ENCODE measurements at regions not wholly inside any gene's neighbourhood (a gene's known extent, or its start where the extent isn't known, plus 50 kb on each side); places are given as distances from the start of the nearest gene placed in this dataset.

DNA sequence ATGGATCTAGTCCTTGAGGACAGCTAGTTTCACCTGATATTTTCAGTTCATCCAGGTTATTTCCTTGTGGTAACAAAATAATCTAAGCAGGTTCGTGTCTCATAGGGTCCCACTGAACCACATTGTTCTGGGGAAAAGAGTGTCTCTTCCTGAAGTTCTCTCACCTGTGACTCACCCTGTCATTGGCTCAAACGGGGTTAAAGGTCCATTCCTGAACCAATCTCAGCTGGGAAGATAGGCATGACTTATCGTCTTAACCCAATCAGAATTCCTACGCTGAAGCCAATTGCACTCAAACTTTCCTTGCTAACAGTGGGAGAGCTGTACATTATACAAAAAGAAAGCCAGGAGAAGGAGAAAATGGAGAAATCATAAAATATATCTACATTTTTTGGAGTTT, 475.8 kb downstream of the TOX3 start:
- Histone ChIP-seq H3K36me3 (no peaks in the 10 kb centered on the region), H3K27ac (no peak overlapping the region), H3K4me3 (no peak overlapping the region), H3K4me1 (peaks cover 0 to 15% (median 5%) of the 10 kb centered on the region in 4 donors), H3K9me3 (no peaks in the 10 kb centered on the region), H3K27me3 (no peaks in the 10 kb centered on the region)
- DNase-seq, result no peak
- in situ Hi-C loops (cut with MboI; ENCODE audit: low pct_ligation_motif_present in 1 of 4, low pct_unique_long_range_greater_than_20kb in 1 of 4, low sequenced_read_pairs in 3 of 4), result loop anchor here in 3 of 4 donors (25.0 kb wide), 2 partner anchors 841 to 941 kb away; no protein-coding TSS in a partner anchor
- WGBS, 2 donors (ENCODE audit: low coverage in 1 of 2), result 71 to 78% methylated on average over 4 of the region's 4 CpGs
- intact Hi-C loops (cut with DNase I; ENCODE audit: low total_unique reads), result no loop called here
- no peak for TF ChIP-seq CTCF (IDR thresholded peaks at IDR 0.05)
- TF ChIP-seq POLR2AphosphoS5 (IDR thresholded peaks at IDR 0.05), result no peak
- no peak for TF ChIP-seq EP300 (IDR thresholded peaks at IDR 0.05; ENCODE audit: low read depth)
- no peak for TF ChIP-seq POLR2A (IDR thresholded peaks at IDR 0.05)

GRCh38 chr16:52070341-52071057, 476.4 kb downstream of the TOX3 start:
- DNase-seq, result no peak
- no peak overlapping the region for H3K4me3 ChIP-seq
- H3K27ac ChIP-seq, result no peak overlapping the region
- intact Hi-C loops (cut with DNase I; ENCODE audit: low total_unique reads), result no loop called here
- TF ChIP-seq EP300 (IDR thresholded peaks at IDR 0.05; ENCODE audit: low read depth), result no peak
- TF ChIP-seq POLR2A (IDR thresholded peaks at IDR 0.05), result no peak
- TF ChIP-seq CTCF (IDR thresholded peaks at IDR 0.05), result no peak
- TF ChIP-seq POLR2AphosphoS5 (IDR thresholded peaks at IDR 0.05), result no peak
- H3K4me1 ChIP-seq, result peaks cover 0 to 15% (median 5%) of the 10 kb centered on the region in 4 donors
- no peaks in the 10 kb centered on the region for H3K27me3 ChIP-seq
- 68 to 70% methylated on average over 2 of the region's 2 CpGs for WGBS, 2 donors (ENCODE audit: low coverage in 1 of 2)
- H3K36me3 ChIP-seq, result no peaks in the 10 kb centered on the region
- in situ Hi-C loops (cut with MboI; ENCODE audit: low pct_ligation_motif_present in 1 of 4, low pct_unique_long_range_greater_than_20kb in 1 of 4, low sequenced_read_pairs in 3 of 4), result loop anchor here in 3 of 4 donors (25.0 kb wide), 2 partner anchors 842 to 942 kb away; no protein-coding TSS in a partner anchor
- H3K9me3 ChIP-seq, result no peaks in the 10 kb centered on the region

GRCh38 chr16:52069866-52070265, 477.1 kb downstream of the TOX3 start:
- no peak overlapping the region for H3K4me3 ChIP-seq
- no peak overlapping the region for H3K27ac ChIP-seq
- in situ Hi-C loops (cut with MboI; ENCODE audit: low pct_ligation_motif_present in 1 of 4, low pct_unique_long_range_greater_than_20kb in 1 of 4, low sequenced_read_pairs in 3 of 4) (loop anchor here in 3 of 4 donors (25.0 kb wide), 2 partner anchors 842 to 942 kb away; no protein-coding TSS in a partner anchor), intact Hi-C loops (cut with DNase I; ENCODE audit: low total_unique reads) (no loop called here)
- WGBS, 2 donors (ENCODE audit: low coverage in 1 of 2), result 19 to 20% methylated on average over 3 of the region's 3 CpGs
- no peaks in the 10 kb centered on the region for H3K9me3 ChIP-seq
- H3K27me3 ChIP-seq, result no peaks in the 10 kb centered on the region
- no peak for DNase-seq
- H3K36me3 ChIP-seq, result no peaks in the 10 kb centered on the region
- H3K4me1 ChIP-seq, result peaks cover 0 to 15% (median 5%) of the 10 kb centered on the region in 4 donors
- TF ChIP-seq CTCF (IDR thresholded peaks at IDR 0.05), result peak in 4 of 5 experiments; percentile 23 to 37 (median 28)
- TF ChIP-seq POLR2A (IDR thresholded peaks at IDR 0.05), result no peak

- in situ Hi-C loops (cut with MboI; ENCODE audit: low pct_ligation_motif_present in 1 of 4, low pct_unique_long_range_greater_than_20kb in 1 of 4, low sequenced_read_pairs in 3 of 4), result loop anchor here in 3 of 4 donors (25.0 kb wide), 2 partner anchors 844 to 944 kb away; no protein-coding TSS in a partner anchor
These were observed 478.4 kb downstream of the TOX3 start for GRCh38 chr16:52068447-52069074.

More at GRCh38 chr16:52068447-52069074, 478.4 kb downstream of the TOX3 start:
- intact Hi-C loops (cut with DNase I; ENCODE audit: low total_unique reads), result no loop called here
- H3K4me1 ChIP-seq, result peaks cover 0 to 15% (median 5%) of the 10 kb centered on the region in 4 donors
- WGBS, 2 donors (ENCODE audit: low coverage in 1 of 2), result 9 to 13% methylated on average over 4 to 8 of the region's 8 CpGs
- no peaks in the 10 kb centered on the region for H3K9me3 ChIP-seq
- no peaks in the 10 kb centered on the region for H3K36me3 ChIP-seq
- no peak overlapping the region for H3K4me3 ChIP-seq
- peak in 3 of 5 experiments; percentile 24 to 45 (median 27) for TF ChIP-seq CTCF (IDR thresholded peaks at IDR 0.05)
- no peak for TF ChIP-seq POLR2A (IDR thresholded peaks at IDR 0.05)
- no peaks in the 10 kb centered on the region for H3K27me3 ChIP-seq
- no peak overlapping the region for H3K27ac ChIP-seq
- peak; percentile 41 for DNase-seq

Measured in transverse colon (tissue), 4 donors.